ENCODE measurements at regions not wholly inside any gene's neighbourhood (a gene's known extent, or its start where the extent isn't known, plus 50 kb on each side); places are given as distances from the start of the nearest gene placed in this dataset.
"Not testable (repeated sequence)": the region's sequence is repeated elsewhere in the genome, so short reads cannot be mapped to it uniquely, and the experiment has no call there.

- peak; percentile 71 for DNase-seq
Observed at GRCh38 chr13:24997367-24997967, 98.5 kb upstream of the PABPC3 start.

- no peak for DNase-seq
Observed at GRCh38 chr13:24998433-24998832, 97.5 kb upstream of the PABPC3 start.

GRCh38 chr13:25001476-25002206, 94.3 kb upstream of the PABPC3 start:
- peak; percentile 19 for DNase-seq

GRCh38 chr13:25002311-25002710, 93.6 kb upstream of the PABPC3 start:
- not testable (repeated sequence) for DNase-seq

- not testable (repeated sequence) for DNase-seq
Observed at GRCh38 chr13:25004489-25004888, 91.4 kb upstream of the PABPC3 start.

GRCh38 chr13:25005050-25005497, 90.9 kb upstream of the PABPC3 start:
- peak; percentile 44 for DNase-seq

- DNase-seq, result not testable (repeated sequence)
Observed at GRCh38 chr13:25007389-25007788, 88.5 kb upstream of the PABPC3 start.

- peak; percentile 89 for DNase-seq
Observed at GRCh38 chr13:25014398-25014973, 81.5 kb upstream of the PABPC3 start.

- DNase-seq, result not testable (repeated sequence)
Observed at GRCh38 chr13:25017176-25017575, 78.8 kb upstream of the PABPC3 start.

GRCh38 chr13:25017808-25018728, 77.9 kb upstream of the PABPC3 start:
- DNase-seq, result peak; percentile 74

GRCh38 chr13:25018729-25019115, 77.2 kb upstream of the PABPC3 start:
- no peak for DNase-seq

- DNase-seq, result not testable (repeated sequence)
Observed at GRCh38 chr13:25019741-25020140, 76.2 kb upstream of the PABPC3 start.

- DNase-seq, result no peak
Observed at GRCh38 chr13:25024175-25024574, 71.8 kb upstream of the PABPC3 start.

- DNase-seq, result no peak
Observed at GRCh38 chr13:25032160-25032559, 63.8 kb upstream of the PABPC3 start.

GRCh38 chr13:25034173-25034572, 61.8 kb upstream of the PABPC3 start:
- DNase-seq, result no peak

- DNase-seq, result peak; percentile 90
Observed at GRCh38 chr13:25037057-25037813, 58.7 kb upstream of the PABPC3 start.

GRCh38 chr13:25042151-25042865, 53.6 kb upstream of the PABPC3 start:
- DNase-seq, result no peak

- peak; percentile 60 for DNase-seq
Observed at GRCh38 chr13:25044071-25044470, 51.9 kb upstream of the PABPC3 start.
